Breast epithelium (tissue), 3 donors: ENCODE measurements at regions not wholly inside any gene's neighbourhood (a gene's known extent, or its start where the extent isn't known, plus 50 kb on each side); places are given as distances from the start of the nearest gene placed in this dataset.

ENCODE experiments used
- POLR2AphosphoS5 ChIP-seq, 3 donors: sonication (generic); formaldehyde crosslinking; IDR thresholded peaks; one replicate each; pipeline ENCODE4 v1.6.1; 2017; ENCODE audit warnings: antibody characterized with exemption in 3 of 3
- TF ChIP-seq, protein P1 (sequence below), 3 donors: fragments of 450-650 bp; IDR thresholded peaks; one replicate each; pipeline ENCODE4 v1.5.1; 2016 to 2017; ENCODE audit warnings: antibody characterized with exemption in 3 of 3, mild to moderate bottlenecking in 3 of 3, moderate library complexity in 3 of 3

DNA sequence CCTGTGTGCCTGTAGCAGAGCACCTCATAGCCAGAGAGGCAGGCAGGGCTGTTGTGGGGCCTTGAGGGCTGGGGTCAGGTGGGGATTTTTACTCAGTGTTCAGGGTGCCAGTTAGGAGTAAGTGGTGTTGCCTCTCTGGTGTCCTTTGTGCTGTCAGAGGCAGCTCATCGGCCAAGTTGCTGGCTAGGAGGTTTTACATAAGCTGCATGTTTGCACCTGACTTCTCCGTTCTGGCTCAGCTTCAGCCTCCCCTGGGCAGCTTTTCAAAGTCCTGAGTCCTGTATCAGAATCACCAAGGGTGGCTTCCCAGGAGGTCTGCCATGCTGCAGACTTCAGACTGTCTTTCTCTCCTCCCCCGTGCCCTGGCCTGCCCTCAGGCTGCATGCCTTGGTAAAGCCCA is 242.6 kb upstream of the TPM1 start:
- TF ChIP-seq, protein P1, sequence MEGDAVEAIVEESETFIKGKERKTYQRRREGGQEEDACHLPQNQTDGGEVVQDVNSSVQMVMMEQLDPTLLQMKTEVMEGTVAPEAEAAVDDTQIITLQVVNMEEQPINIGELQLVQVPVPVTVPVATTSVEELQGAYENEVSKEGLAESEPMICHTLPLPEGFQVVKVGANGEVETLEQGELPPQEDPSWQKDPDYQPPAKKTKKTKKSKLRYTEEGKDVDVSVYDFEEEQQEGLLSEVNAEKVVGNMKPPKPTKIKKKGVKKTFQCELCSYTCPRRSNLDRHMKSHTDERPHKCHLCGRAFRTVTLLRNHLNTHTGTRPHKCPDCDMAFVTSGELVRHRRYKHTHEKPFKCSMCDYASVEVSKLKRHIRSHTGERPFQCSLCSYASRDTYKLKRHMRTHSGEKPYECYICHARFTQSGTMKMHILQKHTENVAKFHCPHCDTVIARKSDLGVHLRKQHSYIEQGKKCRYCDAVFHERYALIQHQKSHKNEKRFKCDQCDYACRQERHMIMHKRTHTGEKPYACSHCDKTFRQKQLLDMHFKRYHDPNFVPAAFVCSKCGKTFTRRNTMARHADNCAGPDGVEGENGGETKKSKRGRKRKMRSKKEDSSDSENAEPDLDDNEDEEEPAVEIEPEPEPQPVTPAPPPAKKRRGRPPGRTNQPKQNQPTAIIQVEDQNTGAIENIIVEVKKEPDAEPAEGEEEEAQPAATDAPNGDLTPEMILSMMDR (IDR thresholded peaks at IDR 0.05) = no peak
- no peak for TF ChIP-seq POLR2AphosphoS5 (IDR thresholded peaks at IDR 0.05)
